GM18499 (cell line): ENCODE measurements at regions not wholly inside any gene's neighbourhood (a gene's known extent, or its start where the extent isn't known, plus 50 kb on each side); places are given as distances from the start of the nearest gene placed in this dataset.
"Not testable (repeated sequence)": the region's sequence is repeated elsewhere in the genome, so short reads cannot be mapped to it uniquely, and the experiment has no call there.

Experiments
- ATAC-seq: cut with Tn5 transposase; IDR thresholded peaks from one replicate; pipeline ENCODE4 v1.9.1; 2021; ENCODE audit warnings: moderate number of reproducible peaks; ENCODE audit not compliant: insufficient read depth, unreplicated experiment

DNA sequence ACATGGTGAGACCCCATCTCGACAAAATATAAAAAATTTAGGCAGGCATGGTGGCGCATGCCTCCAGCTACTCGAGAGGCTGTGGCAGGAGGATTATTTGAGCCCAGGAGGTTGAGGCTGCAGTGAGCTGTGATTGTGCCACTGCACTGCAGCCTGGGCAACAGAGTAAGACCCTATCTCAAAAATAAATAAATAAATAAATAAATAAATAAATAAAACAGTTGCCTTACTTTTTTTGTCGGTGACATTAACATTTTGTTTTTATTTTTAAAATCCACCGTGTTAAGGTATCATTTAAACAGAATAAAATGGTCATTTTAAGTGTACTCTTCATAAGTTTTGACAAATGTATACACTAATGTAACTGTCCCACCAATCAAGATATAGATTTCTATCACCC, 57.0 kb downstream of the RASL11A start:
- ATAC-seq, result no peak

DNA sequence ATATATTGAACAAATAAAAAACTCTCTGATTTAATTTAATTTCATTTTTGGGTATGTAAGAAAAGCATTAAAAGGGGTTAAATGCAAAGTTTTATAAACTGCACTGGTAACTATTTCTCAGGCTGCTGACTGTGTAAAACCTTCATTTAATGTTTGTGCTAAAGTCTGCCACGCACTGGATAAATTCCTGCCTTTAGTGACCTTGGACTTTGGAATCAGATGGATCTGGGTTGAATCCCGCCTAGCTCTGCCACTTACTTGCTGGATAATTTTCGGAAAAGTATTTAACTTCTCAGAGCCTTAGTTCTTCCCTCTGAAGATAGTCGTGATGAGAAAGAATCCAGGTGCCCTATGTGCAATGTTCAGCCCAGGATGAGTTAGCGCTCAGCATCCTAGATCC, 58.6 kb downstream of the RASL11A start:
- no peak for ATAC-seq

DNA sequence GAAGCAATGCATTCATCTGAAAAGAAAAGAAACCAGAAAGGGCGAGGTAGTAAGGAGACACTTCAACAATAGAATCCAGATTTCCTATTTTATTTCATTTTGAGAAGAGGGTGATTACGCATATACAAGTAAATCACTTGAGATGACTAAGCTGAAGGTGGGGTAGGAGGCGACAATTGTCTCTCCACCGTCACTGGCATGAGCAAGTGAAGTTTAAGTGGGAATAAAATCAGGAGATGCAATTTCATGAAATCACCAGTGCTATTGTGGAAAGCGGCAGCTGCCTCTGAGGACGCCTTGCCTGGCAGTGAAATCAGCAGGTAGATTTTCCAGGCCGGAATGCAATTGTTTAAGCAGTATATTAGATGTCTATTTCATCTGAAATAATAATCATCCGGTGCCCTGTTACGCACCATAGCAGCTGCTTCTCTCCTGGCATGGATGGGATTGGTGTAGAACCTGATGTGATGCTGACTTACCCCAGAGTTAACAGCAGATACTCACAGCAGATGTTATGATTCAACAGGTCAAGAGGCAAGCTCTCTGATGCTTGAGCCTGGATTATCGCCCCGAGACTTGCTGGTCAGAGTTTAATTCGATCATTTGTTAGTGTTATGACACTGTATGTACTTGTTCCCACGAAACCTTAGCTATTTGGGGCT, 64.3 kb downstream of the RASL11A start:
- no peak for ATAC-seq

DNA sequence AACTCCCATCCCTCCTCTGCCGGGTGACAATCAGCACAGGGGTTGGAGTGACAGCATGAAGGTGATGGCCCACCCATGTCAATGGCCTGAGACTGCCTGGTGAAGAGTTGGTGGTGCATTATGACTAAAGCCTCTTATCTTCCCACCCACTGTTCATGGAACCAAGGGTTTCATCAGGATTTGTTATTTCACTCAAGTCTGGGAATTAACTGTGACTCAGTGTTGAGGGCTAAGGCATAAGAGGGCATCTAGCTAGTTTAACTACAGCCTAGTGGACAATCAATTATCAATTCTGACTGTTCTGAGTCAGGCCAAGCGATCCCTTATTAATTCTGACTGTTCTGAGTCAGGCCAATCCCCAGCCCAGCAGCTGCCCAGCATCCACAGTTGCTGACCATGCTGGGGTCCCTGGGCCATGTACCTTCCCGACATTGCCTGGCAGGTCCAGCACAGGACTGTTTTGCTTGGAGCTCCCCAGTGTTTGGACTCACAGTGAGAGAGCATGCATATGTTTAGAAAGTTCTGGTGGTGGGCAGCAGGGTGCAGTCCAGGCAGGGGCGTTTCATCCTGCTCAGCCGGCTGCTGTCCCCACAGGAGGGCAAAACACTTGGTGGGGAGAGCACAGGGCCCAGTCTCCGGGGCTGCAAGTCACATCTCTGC, 65.5 kb downstream of the RASL11A start:
- ATAC-seq, result no peak

DNA sequence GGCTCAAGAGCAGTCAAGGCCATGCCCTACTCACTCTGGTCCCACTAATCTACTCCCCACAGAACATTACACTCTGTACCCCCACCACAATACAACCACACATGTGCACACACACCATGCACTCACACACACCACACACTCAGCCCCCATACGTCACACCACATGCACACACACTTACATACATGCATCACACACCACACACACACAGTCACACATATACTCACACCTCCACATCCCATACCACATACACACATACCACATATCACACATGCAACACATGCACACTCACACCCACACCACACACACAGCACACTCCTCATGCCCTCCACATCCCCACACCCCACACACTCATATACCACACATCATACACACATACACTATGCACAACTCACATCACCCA, 67.6 kb downstream of the RASL11A start:
- no peak for ATAC-seq

DNA sequence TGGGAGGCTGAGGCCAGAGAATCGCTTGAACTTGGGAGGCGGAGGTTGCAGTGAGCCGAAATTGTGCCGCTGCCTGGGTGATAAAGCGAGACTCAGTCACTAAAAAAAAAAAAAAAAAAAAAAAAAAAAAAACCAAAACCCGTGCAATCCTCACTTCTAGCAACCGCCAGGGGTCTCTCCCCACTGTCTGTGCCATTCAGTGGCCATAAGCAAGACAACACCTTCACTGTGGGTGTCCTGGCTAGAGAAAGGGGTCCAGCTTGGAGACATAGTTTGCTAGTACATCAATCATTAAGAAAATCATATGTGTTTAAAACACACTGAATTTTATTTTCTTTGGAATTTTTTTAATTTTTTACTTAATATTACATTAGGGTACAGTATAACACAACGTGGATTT, 68.2 kb downstream of the RASL11A start:
- no peak for ATAC-seq

DNA sequence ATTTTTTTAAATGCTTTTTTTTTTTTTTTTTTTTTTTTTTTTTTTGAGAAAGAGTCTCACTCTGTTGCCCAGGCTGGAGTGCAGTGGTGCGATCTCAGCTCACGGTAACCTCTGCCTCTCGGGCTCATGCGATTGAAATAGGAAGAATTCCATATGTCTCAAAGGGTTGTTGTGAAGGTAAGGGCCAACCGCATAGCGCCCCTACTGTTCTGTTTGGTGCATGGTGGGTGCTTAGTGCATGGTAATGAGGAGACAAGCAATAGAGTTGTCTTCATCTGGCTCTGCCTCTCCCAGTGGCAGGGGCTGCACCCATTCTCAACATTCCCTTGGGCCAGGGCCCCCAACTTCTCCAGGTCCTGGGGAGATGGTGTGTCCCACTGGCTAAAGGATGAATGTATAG, 68.7 kb downstream of the RASL11A start:
- no peak for ATAC-seq

DNA sequence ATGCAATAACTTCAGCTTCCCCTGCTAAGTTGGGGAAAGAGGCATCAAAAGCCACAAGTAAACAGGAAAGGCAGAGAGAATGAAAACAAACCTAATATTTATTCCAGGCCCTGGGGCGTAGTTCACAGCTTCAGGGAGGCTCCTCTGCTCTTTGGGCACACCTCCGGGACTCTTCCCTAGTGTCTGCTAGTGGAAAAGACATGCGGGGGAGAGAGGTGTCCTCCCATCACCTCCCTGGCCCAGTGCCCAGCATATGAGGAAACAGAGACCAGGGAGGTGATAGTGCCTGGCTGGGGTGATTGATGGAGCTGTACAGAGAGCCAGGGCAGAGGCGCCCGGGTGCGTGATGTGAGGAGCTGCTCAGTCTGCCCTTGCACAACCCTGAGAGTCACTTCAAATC, 71.0 kb downstream of the RASL11A start:
- no peak for ATAC-seq

DNA sequence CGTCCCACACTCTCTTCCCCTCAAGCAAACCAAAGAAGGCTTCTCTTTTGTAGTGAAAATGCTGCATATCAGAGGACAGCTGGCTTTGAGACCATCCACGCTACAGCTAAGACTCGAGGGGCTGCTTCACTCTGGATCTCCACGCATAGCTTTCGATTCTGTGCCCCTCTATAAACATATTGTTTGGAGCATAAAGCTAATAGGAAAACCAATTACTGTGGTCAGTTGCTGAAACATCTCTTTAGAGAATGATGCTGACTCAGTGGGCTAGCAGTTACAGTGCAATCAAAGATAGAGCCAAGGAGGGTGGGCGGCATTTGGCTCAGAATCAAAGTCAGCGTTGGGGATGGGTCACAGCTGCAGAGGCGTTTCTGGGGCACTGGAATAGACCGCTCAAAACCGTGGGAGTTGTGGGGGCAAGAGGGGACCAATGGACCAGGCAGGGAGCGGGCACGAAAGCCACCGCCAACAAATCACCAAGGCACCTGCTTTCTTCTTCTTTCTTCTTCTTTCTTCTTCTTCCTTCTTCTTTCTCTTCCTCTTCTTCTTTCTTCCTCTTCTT, 76.7 kb downstream of the RASL11A start:
- no peak for ATAC-seq

DNA sequence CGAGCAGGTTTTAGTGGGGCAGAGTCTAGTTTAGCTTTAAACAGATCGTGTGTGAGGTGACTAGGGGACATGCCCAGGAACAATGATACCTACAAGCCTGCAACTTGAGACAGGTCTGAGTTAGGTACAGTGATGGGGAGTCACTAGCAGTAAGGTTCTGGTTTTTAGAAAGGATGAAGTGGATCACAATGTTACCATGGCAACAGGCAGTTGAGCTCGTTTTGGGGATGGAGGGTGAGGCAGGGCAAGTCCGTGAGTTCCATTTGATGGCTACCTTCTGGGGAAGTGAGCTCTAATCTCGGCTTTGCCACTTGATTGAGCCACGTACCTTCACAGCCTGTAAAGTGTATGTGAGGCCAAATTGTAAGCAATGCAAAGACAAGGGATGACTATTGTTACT, 76.0 kb upstream of the GTF3A start:
- no peak for ATAC-seq

DNA sequence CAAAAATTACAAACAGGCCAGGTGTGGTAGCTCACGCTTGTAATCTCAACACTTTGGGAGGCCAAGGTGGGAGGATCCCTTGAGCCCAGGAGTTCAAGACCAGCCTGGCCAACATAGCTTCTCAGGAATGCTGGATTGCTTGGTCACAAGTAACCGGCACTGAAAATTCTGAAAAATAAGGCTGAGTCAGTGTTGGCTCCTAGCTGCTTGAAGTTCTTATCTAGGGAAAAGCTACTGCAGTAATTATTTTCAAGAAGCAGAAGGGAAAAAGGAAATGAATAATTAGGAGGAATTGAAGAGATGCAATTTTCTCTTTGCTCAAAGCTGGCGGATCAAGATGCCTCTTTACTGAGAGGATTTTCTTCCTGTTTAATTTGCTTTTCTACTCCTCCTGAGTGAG, 75.0 kb upstream of the GTF3A start:
- ATAC-seq, result no peak

DNA sequence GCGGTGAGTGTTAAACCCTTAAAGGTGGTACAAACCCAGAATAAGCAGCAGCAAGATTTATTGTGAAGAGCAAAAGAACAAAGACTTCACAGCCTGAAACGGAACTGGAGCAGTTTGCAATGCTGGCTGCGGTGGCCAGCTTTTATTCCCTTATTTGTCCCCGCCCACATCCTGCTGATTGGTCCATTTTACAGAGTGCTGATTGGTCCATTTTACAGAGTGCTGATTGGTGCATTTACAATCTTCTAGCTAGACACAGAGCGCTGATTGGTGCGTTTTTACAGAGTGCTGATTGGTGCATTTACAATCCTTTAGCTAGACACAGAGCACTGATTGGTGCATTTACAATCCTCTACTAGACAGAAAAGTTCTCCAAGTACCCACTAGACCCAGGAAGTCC, 73.6 kb upstream of the GTF3A start:
- not testable (repeated sequence) for ATAC-seq

DNA sequence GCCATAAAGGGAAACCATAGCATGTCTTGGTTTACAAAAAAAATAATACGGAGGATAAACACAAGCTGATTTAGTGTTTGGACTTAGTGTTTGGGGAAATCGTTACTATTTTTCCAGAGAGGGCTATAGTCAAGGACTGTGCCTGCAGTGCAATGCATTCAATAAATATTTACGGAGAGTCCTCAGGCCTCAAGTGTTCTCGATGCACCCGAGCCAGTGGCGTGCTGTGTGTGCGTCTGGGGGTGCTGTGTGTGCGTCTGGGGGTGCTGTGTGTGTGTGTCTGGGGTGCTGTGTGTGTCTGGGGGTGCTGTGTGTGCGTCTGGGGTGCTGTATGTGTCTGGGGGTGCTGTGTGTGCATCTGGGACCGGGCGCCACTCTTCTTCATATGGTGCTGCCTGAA, 71.7 kb upstream of the GTF3A start:
- no peak for ATAC-seq

DNA sequence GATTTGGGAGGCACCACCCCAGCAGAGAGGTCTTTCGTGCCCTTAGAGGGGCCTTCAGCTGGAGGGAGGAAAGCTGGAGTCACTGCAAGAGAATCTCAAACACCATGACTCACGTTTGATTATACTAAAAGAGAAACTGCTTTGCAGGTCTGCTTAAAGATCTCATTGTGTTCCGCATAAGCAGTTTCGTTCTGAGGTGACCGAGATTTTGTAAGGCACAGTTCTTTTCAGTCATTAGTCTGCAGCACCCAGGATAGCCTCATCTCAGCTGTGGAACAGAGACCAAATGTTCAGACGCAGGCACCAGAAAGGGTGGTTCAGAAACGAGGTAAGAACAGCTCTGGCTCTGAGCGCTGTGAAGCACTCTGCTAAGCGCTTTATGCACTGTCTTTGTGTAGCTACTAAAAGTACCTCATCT, 71.2 kb upstream of the GTF3A start:
- ATAC-seq, result peak; percentile 97

DNA sequence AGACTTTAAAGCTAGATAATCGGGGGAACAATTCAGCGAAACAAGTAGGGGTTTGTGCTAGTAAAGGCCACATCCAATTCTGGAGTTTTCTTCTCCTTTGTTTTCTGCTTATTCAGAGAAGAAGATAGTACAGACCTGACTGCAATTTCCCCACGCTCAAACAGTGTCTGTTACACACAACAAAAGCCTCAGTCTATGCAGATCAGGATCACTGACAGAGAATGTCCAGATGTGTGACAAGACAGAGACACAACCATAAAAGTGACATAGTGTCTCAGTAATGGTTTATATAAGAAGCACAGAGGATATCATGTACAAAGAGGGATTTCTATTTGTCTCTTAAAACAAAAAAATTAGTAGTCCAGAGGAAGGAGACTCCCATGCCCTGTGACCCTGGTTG, 70.7 kb upstream of the GTF3A start:
- ATAC-seq, result no peak

DNA sequence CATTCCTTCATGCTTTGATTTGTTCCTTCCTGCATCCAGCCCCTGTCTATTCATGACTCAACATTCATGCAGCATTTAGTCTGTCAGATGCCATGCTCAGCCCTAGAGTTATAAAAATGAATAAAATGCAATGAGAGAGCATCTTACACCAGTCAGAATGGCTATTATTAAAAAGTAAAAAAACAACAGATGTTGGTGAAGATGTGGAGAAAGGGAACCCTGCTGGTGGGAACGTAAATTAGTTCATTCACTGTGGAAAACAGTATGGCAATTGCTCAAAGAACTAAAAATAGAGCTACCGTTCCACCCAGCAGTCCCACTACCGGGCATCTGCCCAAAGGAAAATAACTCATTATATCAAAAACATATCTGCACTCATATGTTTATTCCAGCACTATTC, 70.0 kb upstream of the GTF3A start:
- ATAC-seq, result no peak

DNA sequence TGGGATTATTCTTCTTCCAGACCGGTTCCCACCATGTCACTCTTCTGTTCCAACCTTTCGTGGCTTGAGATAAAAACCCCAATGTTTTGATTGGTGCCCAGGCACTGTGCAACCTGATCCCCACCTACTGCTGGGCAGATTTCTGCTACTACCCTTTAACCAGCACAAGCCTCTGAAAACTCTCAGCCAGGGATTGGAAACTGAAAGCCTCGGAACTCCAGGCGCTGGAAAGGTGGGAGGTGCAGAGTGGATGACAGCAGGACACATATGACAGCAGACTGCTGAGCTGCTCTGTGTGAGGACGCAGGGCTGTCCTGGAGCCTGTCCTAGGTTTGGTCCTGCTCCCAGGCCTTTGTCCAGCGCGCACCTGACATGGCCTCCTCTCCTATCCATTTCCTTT, 68.5 kb upstream of the GTF3A start:
- no peak for ATAC-seq

DNA sequence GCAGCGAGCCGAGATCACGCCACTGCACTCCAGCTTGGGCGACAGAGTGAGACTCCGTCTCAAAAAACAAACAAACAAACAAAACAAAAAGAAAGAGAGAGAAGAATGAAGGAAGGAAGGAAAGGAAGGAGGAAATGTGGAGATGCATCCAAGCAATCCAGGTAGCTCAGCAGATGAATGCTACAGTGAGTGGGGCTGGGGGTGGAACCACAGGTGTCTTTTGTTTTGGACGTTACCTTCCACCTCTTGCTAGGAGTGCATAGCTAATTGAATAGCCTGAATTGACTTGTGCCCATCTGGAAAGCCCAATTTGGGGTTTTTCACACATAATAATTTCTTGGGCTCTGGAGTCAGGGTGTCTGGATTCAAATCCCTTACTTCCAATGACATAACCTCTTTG, 66.0 kb upstream of the GTF3A start:
- ATAC-seq, result no peak

DNA sequence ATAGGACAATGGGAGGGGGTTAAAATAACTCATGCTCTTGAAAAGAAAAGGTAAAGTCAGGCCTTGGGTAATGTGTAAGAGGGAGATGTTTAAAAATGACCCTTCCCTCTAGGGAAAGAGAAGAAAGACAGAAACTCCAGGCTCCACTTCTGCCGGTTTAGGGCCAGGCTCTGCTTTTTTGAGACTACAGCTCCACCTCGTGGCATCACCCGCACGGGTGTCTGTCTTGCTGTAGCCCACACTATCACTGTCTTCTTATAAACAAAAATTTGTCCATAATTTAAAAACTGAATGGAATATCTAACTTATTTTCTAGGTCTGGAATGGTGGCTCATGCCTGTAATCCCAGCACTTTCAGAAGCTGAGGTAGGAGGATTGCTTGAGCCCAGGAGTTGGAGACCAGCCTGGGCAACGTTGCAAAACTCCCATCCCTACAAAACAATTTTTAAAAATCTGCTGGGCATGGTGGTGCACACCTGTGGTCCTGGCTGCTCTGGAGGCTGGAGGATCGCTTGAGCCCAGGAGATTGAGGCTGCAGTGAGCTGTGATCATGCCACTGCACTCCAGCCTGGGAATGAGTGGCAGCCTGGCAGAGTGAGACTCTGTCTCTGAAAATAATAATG, 65.1 kb upstream of the GTF3A start:
- no peak for ATAC-seq

DNA sequence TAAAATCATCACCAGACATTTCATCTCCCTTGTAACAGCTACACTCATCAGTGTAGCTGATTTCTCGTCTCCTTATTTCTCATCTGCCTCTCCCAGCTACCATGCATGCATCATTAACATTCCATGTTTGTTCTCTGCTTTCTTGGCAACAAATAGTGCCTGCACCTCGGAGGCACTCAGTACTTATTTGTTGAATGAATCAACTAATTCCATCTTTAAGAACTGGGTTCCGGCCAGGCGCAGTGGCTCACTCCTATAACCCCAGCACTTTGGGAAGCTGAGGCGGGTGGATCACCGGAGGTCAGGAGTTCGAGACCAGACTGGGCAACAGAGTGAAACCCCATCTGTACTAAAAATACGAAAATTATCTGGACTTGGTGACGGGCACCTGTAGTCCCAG, 63.9 kb upstream of the GTF3A start:
- no peak for ATAC-seq

DNA sequence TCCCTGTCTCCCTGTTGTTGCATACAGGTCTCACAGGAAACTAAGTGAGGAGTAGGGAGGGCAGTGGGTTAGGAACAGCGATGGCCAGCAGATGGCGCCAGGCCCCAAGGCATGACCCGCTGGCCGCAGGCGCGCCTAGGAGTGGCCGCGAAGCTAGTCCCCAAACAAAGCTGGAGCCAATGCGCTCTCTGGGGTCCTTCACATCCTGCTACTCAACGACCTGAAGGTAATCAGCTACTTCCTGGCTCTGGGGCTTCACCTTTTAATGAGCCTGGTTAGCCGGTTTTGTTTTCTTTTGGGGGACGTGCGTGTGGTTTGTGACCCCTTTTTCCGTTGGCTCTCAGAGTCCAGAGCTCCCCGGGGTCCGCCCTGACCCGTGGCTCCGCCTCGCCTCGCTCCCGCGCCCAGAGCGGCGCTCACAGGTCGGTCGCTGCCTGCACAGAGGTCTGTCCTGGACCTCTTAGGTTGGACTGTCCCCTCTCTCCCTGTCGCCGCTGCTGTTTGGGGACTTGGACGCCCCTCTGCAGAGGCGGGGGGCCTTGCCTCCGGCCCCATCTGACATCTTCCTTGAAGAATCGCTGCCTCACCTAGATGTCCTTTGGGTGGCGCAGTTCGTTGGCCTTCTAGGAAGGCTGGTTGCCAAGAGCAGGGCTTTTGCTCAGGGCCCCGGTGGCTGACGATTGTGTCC, 62.2 kb upstream of the GTF3A start:
- peak; percentile 82 for ATAC-seq
